ENCODE measurements at regions not wholly inside any gene's neighbourhood (a gene's known extent, or its start where the extent isn't known, plus 50 kb on each side); places are given as distances from the start of the nearest gene placed in this dataset.

- TF ChIP-seq, protein P1, sequence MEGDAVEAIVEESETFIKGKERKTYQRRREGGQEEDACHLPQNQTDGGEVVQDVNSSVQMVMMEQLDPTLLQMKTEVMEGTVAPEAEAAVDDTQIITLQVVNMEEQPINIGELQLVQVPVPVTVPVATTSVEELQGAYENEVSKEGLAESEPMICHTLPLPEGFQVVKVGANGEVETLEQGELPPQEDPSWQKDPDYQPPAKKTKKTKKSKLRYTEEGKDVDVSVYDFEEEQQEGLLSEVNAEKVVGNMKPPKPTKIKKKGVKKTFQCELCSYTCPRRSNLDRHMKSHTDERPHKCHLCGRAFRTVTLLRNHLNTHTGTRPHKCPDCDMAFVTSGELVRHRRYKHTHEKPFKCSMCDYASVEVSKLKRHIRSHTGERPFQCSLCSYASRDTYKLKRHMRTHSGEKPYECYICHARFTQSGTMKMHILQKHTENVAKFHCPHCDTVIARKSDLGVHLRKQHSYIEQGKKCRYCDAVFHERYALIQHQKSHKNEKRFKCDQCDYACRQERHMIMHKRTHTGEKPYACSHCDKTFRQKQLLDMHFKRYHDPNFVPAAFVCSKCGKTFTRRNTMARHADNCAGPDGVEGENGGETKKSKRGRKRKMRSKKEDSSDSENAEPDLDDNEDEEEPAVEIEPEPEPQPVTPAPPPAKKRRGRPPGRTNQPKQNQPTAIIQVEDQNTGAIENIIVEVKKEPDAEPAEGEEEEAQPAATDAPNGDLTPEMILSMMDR (IDR thresholded peaks at IDR 0.05; ENCODE audit: insufficient read depth, low read depth, low read length) = no peak
- no peak for TF ChIP-seq EZH2 (IDR thresholded peaks at IDR 0.05; ENCODE audit: insufficient read depth, low read length)
Observed at GRCh38 chr5:4579679-4580078, 560.5 kb upstream of the ADAMTS16 start.
